SK-N-SH treated with all-trans-retinoic acid at 6 μM for 48 hours (cell line): ENCODE measurements at regions not wholly inside any gene's neighbourhood (a gene's known extent, or its start where the extent isn't known, plus 50 kb on each side); places are given as distances from the start of the nearest gene placed in this dataset.

Source experiments
- ATAC-seq: fragments of 200-7000 bp; cut with Tn5 transposase; 3 replicates; pipeline ENCODE4 v1.9.1; 2020; ENCODE audit warnings: mild to moderate bottlenecking, moderate library complexity
- ARNTL ChIP-seq: fragments of 450-650 bp; formaldehyde crosslinking; IDR thresholded peaks from 2 replicates; pipeline ENCODE4 v1.5.0; 2020; ENCODE audit warnings: low read depth, mild to moderate bottlenecking, moderate library complexity, borderline replicate concordance
- BACH2 ChIP-seq: fragments of 250-450 bp; sonication (Bioruptor Pico); IDR thresholded peaks from 2 replicates; pipeline ENCODE4 v1.9.0; 2021; ENCODE audit warnings: mild to moderate bottlenecking, borderline replicate concordance
- CREB5 ChIP-seq: fragments of 250-450 bp; sonication (Bioruptor Pico); IDR thresholded peaks from 2 replicates; pipeline ENCODE4 v1.5.1; 2020; ENCODE audit warnings: low read depth, mild to moderate bottlenecking, moderate library complexity
- CSDC2 ChIP-seq: fragments of 250-450 bp; sonication (Bioruptor Pico); IDR thresholded peaks from 2 replicates; pipeline ENCODE4 v1.5.0; 2020; ENCODE audit warnings: mild to moderate bottlenecking, moderate library complexity
- CSRNP3 ChIP-seq: fragments of 250-450 bp; sonication (Bioruptor Pico); IDR thresholded peaks from 2 replicates; pipeline ENCODE4 v1.5.1; 2021; ENCODE audit warnings: mild to moderate bottlenecking, moderate library complexity
- ESRRG ChIP-seq: fragments of 250-450 bp; sonication (Bioruptor Pico); IDR thresholded peaks from 2 replicates; pipeline ENCODE4 v1.6.1; 2021; ENCODE audit warnings: mild to moderate bottlenecking
- GLIS3 ChIP-seq: fragments of 250-450 bp; sonication (Bioruptor Pico); IDR thresholded peaks from 2 replicates; pipeline ENCODE4 v1.5.0; 2020; ENCODE audit warnings: mild to moderate bottlenecking, moderate library complexity
- ISL1 ChIP-seq: fragments of 250-450 bp; sonication (Bioruptor Pico); IDR thresholded peaks from 2 replicates; pipeline ENCODE4 v2.1.2; 2022; ENCODE audit warnings: mild to moderate bottlenecking, moderate library complexity
- OSR1 ChIP-seq: fragments of 250-450 bp; sonication (Bioruptor Pico); IDR thresholded peaks from 2 replicates; pipeline ENCODE4 v1.8.0; 2022; ENCODE audit warnings: moderate library complexity, mild to moderate bottlenecking, inconsistent platforms
- PPARA ChIP-seq: fragments of 250-450 bp; sonication (Bioruptor Pico); IDR thresholded peaks from 2 replicates; pipeline ENCODE4 v1.5.0; 2020; ENCODE audit warnings: mild to moderate bottlenecking, borderline replicate concordance
- RARB ChIP-seq: fragments of 250-450 bp; sonication (Bioruptor Pico); IDR thresholded peaks from 2 replicates; pipeline ENCODE4 v1.8.0; 2021; ENCODE audit warnings: mild to moderate bottlenecking, moderate library complexity
- SNAI2 ChIP-seq: fragments of 250-450 bp; sonication (Bioruptor Pico); IDR thresholded peaks from 2 replicates; pipeline ENCODE4 v1.5.0; 2020; ENCODE audit warnings: mild to moderate bottlenecking, moderate library complexity
- TCF4 ChIP-seq: fragments of 250-450 bp; sonication (Bioruptor Pico); IDR thresholded peaks from 2 replicates; pipeline ENCODE4 v1.8.0; 2021; ENCODE audit warnings: mild to moderate bottlenecking, moderate library complexity, borderline replicate concordance
- TOX ChIP-seq: fragments of 250-450 bp; sonication (Bioruptor Pico); IDR thresholded peaks from 2 replicates; pipeline ENCODE4 v1.8.0; 2021; ENCODE audit warnings: mild to moderate bottlenecking, moderate library complexity, borderline replicate concordance
- ZC3H10 ChIP-seq: fragments of 250-450 bp; sonication (Bioruptor Pico); IDR thresholded peaks from 2 replicates; pipeline ENCODE4 v1.5.1; 2021; ENCODE audit warnings: mild to moderate bottlenecking, moderate library complexity
- ZFP3 ChIP-seq: fragments of 250-450 bp; sonication (Bioruptor Pico); IDR thresholded peaks from 2 replicates; pipeline ENCODE4 v1.5.0; 2020; ENCODE audit warnings: mild to moderate bottlenecking, moderate library complexity
- ZFP30 ChIP-seq: fragments of 450-650 bp; formaldehyde crosslinking; IDR thresholded peaks from 2 replicates; pipeline ENCODE4 v1.5.0; 2022; ENCODE audit warnings: mild to moderate bottlenecking, moderate library complexity
- ZNF565 ChIP-seq: fragments of 450-650 bp; formaldehyde crosslinking; conservative IDR thresholded peaks from 2 replicates; pipeline ENCODE4 v1.5.0; 2020; ENCODE audit warnings: low read depth, mild to moderate bottlenecking, moderate library complexity
- ZNF70 ChIP-seq: fragments of 450-650 bp; formaldehyde crosslinking; IDR thresholded peaks from 2 replicates; pipeline ENCODE4 v1.5.0; 2020; ENCODE audit warnings: mild to moderate bottlenecking, moderate library complexity
- ZNF8 ChIP-seq: fragments of 450-650 bp; formaldehyde crosslinking; IDR thresholded peaks from 2 replicates; pipeline ENCODE4 v1.5.0; 2020; ENCODE audit warnings: mild to moderate bottlenecking, moderate library complexity
- TF ChIP-seq, protein P1 (sequence below): fragments of 250-450 bp; sonication (Bioruptor Pico); IDR thresholded peaks from 2 replicates; pipeline ENCODE4 v1.8.0; 2020; ENCODE audit warnings: mild to moderate bottlenecking, moderate library complexity, borderline replicate concordance
- TF ChIP-seq, protein P2 (sequence below): fragments of 250-450 bp; sonication (Bioruptor Pico); IDR thresholded peaks from 2 replicates; pipeline ENCODE4 v1.8.0; 2021; ENCODE audit warnings: low read depth, mild to moderate bottlenecking, moderate library complexity, borderline replicate concordance

- TF ChIP-seq SNAI2 (CRISPR knock-in tag) = no peak
- TF ChIP-seq ZFP30 (CRISPR knock-in tag) = no peak
- TF ChIP-seq RARB (CRISPR knock-in tag) = no peak
- TF ChIP-seq ZFP3 (CRISPR knock-in tag) = no peak
- no peak for ATAC-seq
Observed at GRCh38 chr11:70869054-70869453, 383.3 kb downstream of the SHANK2 start.

GRCh38 chr11:70871881-70872280 is 380.5 kb downstream of the SHANK2 start:
- ATAC-seq = no peak

DNA sequence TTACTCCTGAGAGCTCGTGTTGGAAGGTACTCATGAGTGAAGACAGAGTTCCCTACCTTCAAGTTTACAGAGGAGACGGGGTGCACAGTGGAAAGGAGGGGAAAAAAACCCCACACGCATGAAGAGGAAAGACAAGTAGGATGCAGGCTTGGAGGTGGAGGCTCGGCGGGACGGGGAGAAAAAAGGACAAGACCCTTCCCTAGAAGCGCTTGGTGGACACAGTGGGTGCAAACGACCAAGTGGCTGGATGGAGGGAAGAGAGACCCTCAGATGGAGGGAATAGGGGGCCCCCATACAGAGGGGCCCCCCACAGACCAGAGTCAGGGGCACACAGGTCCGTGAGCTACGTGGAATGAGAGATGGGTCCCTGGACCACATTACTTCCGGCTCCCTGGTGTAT is 380.1 kb downstream of the SHANK2 start:
- ATAC-seq = no peak

More at GRCh38 chr11:70871881-70872280, 380.5 kb downstream of the SHANK2 start:
- TF ChIP-seq GLIS3 (CRISPR knock-in tag) (no peak), TOX (CRISPR knock-in tag) (no peak), ZNF70 (no peak)

DNA sequence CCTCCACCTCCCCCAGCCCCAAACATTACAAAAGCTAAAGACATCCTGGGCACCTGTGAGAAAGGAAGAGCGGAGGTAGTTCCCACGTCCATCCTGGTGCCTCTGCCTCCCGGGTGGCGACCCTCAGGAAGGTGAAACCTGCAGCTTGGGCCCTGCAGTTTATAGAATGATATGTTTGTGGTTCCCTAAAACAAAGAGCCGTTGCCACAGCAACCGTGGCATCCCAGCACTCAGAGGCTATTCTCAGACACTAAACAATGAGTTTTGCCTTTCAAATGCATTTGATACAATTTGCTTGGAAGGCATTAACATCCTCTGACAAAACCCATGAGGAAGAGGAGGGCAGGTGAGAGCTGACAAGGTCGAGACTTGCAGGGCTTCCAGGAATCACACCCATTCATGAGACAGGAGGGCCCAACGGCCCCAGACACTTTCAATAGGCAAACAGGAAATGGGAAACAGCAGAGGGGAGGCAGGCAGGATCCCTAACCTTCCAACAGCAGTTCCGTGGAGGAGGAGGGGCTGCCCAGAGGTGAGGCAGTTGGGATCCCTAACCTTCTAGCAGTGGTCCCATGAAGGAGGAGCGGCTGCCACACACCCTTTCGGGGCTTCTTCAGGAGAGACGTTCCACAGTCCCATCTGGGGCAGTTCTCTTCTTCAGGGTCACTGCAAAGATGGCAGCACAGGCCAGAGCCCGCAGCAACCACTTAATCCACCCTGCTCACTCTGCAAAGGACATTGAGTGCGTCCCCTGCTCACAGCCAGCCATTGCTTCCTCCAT is 379.2 kb downstream of the SHANK2 start:
- ATAC-seq = no peak
- no peak for TF ChIP-seq ZC3H10
- no peak for TF ChIP-seq CSDC2
- TF ChIP-seq CREB5 = no peak
- TF ChIP-seq ZFP30 (CRISPR knock-in tag) = no peak
- TF ChIP-seq ZNF8 (CRISPR knock-in tag) = no peak
- TF ChIP-seq BACH2 (CRISPR knock-in tag) = no peak
- TF ChIP-seq TCF4 = no peak
- TF ChIP-seq, protein P1, sequence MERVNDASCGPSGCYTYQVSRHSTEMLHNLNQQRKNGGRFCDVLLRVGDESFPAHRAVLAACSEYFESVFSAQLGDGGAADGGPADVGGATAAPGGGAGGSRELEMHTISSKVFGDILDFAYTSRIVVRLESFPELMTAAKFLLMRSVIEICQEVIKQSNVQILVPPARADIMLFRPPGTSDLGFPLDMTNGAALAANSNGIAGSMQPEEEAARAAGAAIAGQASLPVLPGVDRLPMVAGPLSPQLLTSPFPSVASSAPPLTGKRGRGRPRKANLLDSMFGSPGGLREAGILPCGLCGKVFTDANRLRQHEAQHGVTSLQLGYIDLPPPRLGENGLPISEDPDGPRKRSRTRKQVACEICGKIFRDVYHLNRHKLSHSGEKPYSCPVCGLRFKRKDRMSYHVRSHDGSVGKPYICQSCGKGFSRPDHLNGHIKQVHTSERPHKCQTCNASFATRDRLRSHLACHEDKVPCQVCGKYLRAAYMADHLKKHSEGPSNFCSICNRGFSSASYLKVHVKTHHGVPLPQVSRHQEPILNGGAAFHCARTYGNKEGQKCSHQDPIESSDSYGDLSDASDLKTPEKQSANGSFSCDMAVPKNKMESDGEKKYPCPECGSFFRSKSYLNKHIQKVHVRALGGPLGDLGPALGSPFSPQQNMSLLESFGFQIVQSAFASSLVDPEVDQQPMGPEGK (CRISPR knock-in tag) = no peak
- TF ChIP-seq ARNTL (CRISPR knock-in tag) = no peak
- TF ChIP-seq TOX (CRISPR knock-in tag) = no peak
- TF ChIP-seq ZNF565 (CRISPR knock-in tag) = no peak
- no peak for TF ChIP-seq SNAI2 (CRISPR knock-in tag)
- no peak for TF ChIP-seq RARB (CRISPR knock-in tag)
- no peak for TF ChIP-seq PPARA (CRISPR knock-in tag)
- TF ChIP-seq, protein P2, sequence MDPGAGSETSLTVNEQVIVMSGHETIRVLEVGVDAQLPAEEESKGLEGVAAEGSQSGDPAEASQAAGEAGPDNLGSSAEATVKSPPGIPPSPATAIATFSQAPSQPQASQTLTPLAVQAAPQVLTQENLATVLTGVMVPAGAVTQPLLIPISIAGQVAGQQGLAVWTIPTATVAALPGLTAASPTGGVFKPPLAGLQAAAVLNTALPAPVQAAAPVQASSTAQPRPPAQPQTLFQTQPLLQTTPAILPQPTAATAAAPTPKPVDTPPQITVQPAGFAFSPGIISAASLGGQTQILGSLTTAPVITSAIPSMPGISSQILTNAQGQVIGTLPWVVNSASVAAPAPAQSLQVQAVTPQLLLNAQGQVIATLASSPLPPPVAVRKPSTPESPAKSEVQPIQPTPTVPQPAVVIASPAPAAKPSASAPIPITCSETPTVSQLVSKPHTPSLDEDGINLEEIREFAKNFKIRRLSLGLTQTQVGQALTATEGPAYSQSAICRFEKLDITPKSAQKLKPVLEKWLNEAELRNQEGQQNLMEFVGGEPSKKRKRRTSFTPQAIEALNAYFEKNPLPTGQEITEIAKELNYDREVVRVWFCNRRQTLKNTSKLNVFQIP (CRISPR knock-in tag) = no peak
- no peak for TF ChIP-seq CSRNP3 (CRISPR knock-in tag)
- no peak for TF ChIP-seq ZFP3 (CRISPR knock-in tag)
- TF ChIP-seq OSR1 = no peak
- TF ChIP-seq GLIS3 (CRISPR knock-in tag) = no peak
- TF ChIP-seq, all 23 proteins: peak for 0

More for the DNA sequence above, 380.1 kb downstream of the SHANK2 start:
- no peak for TF ChIP-seq ZNF70

DNA sequence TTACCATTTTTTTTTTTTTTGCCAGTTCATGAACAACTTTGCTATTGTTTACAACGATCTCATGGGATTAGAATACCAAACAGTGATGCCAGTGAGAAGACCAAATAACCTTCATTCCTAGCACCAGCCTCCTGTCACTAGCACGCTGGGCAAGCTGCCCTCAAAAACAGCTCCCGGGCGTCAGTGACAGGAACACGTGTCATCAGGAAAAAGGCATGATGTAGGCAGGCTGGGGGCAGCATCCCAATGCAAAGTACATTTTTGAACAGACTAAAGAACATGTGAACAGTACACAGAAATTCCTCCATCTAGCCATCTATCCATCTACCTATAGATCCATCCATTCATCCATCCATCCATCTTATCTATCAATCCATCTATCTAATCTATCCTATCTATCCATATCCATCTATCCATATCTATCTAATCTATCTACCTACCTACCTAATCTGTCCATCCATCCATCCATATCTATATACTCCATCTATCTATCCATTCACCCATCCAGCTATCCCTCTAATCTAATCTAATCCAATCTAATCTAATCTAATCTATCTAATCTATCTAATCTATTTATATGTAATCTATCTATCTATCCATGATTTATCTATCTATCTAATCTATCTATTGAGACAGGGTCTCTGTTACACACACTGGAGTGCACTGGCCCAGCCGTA is 378.5 kb downstream of the SHANK2 start:
- no peak for ATAC-seq
- TF ChIP-seq BACH2 (CRISPR knock-in tag) (no peak), ZNF8 (CRISPR knock-in tag) (no peak), RARB (CRISPR knock-in tag) (no peak), SNAI2 (CRISPR knock-in tag) (no peak), ZNF565 (CRISPR knock-in tag) (no peak), ZFP30 (CRISPR knock-in tag) (no peak), CSDC2 (no peak), CSRNP3 (CRISPR knock-in tag) (no peak), GLIS3 (CRISPR knock-in tag) (no peak), ESRRG (CRISPR knock-in tag) (no peak), ISL1 (CRISPR knock-in tag) (no peak), PPARA (CRISPR knock-in tag) (no peak), OSR1 (no peak), TCF4 (no peak)
- TF ChIP-seq, protein P2 (CRISPR knock-in tag) = no peak
